Neural crest cell (in vitro differentiated cells): ENCODE measurements at regions not wholly inside any gene's neighbourhood (a gene's known extent, or its start where the extent isn't known, plus 50 kb on each side); places are given as distances from the start of the nearest gene placed in this dataset.
A peak's percentile ranks its signal among the peaks of the same experiment; 100 is the strongest.

Experiments
- DNase-seq: peaks from one replicate; pipeline ENCODE4 v3.0.0; 2021; ENCODE audit warnings: low read depth, mixed read lengths, low spot score
- H3K27ac Mint-ChIP-seq: one replicate; pipeline ENCODE4 v1.8.0; 2021; ENCODE audit warnings: mild to moderate bottlenecking, mixed read lengths; ENCODE audit not compliant: unreplicated experiment
- H3K27me3 Mint-ChIP-seq: 2 replicates; pipeline ENCODE4 v1.8.0; 2021; ENCODE audit warnings: low read depth, mild to moderate bottlenecking, mixed read lengths
- H3K36me3 Mint-ChIP-seq: 2 replicates; pipeline ENCODE4 v1.8.0; 2021; ENCODE audit warnings: low read depth, mild to moderate bottlenecking, mixed read lengths
- H3K4me1 Mint-ChIP-seq: 2 replicates; pipeline ENCODE4 v1.8.0; 2021; ENCODE audit warnings: mixed read lengths
- H3K4me3 Mint-ChIP-seq: one replicate; pipeline ENCODE4 v1.8.0; 2021; ENCODE audit warnings: mild to moderate bottlenecking, mixed read lengths
- H3K9me3 Mint-ChIP-seq: 2 replicates; pipeline ENCODE4 v1.8.0; 2021; ENCODE audit warnings: mixed read lengths
- CTCF ChIP-seq: fragments of 200-600 bp; sonication (generic); conservative IDR thresholded peaks from 2 replicates; pipeline ENCODE4 v1.5.0; 2021; ENCODE audit warnings: antibody characterized with exemption, mild to moderate bottlenecking

GRCh38 chr12:29944269-29945000, 160.7 kb upstream of the TMTC1 start:
- Mint-ChIP-seq H3K36me3 (peaks cover 3% of the 10 kb centered on the region), H3K4me1 (no peaks in the 10 kb centered on the region)

GRCh38 chr12:29943683-29944082, 159.9 kb upstream of the TMTC1 start:
- no peak for TF ChIP-seq CTCF
- Mint-ChIP-seq H3K4me3 (no peak overlapping the region), H3K27ac (no peak overlapping the region), H3K9me3 (peaks cover 5% of the 10 kb centered on the region), H3K4me1 (no peaks in the 10 kb centered on the region), H3K36me3 (peaks cover 3% of the 10 kb centered on the region), H3K27me3 (no peaks in the 10 kb centered on the region)
- no peak for DNase-seq

More at GRCh38 chr12:29944269-29945000, 160.7 kb upstream of the TMTC1 start:
- DNase-seq = no peak
- no peak overlapping the region for H3K4me3 Mint-ChIP-seq
- H3K27ac Mint-ChIP-seq = no peak overlapping the region
- H3K9me3 Mint-ChIP-seq = peaks cover 5% of the 10 kb centered on the region
- H3K27me3 Mint-ChIP-seq = no peaks in the 10 kb centered on the region
- no peak for TF ChIP-seq CTCF

DNA sequence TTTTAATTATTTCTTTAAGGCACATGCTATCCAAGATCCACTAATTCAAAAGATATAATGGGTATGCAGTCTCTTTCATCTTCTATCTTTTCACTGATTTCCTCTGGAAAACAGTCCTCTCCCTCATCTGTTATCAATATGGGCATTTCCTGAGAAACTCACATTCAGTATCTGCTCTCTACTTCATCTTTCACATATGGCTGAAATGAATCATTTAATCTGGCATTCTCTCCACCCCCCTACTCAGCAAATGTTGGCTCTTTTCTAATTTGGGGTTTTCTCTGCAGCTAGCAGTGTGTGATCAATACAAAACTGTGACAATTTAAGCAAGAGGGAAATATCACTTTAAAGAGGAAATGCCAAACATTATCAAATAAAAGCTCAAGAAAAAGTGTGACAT, 157.1 kb upstream of the TMTC1 start:
- no peaks in the 10 kb centered on the region for H3K27me3 Mint-ChIP-seq
- peaks cover 3% of the 10 kb centered on the region for H3K36me3 Mint-ChIP-seq
- no peaks in the 10 kb centered on the region for H3K4me1 Mint-ChIP-seq
- no peak overlapping the region for H3K4me3 Mint-ChIP-seq
- no peak overlapping the region for H3K27ac Mint-ChIP-seq
- no peak for TF ChIP-seq CTCF
- DNase-seq = no peak
- H3K9me3 Mint-ChIP-seq = peaks cover 5% of the 10 kb centered on the region

DNA sequence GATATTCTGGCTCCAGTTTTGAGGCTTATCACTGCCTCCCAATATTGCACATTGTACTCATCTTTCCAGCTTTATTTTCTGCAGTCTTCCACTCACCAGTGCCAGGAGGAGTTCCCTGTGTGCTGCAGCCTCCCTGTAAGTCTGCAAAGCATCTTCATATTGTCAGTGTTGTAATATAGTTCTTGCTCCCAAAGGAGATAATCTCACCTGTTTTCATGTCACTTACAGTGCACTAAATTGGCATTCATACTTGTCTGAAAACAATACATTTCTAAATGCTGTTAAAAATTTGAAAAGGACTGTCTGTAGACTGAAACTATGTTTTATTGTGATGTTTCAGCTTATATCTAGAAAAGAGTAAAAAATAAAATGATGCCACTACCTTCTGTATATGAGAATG, 146.8 kb upstream of the TMTC1 start:
- no peak overlapping the region for H3K4me3 Mint-ChIP-seq
- H3K27ac Mint-ChIP-seq = peak overlapping the region; percentile 14

GRCh38 chr12:29929295-29929694, 145.6 kb upstream of the TMTC1 start:
- H3K27me3 Mint-ChIP-seq = no peaks in the 10 kb centered on the region
- no peaks in the 10 kb centered on the region for H3K4me1 Mint-ChIP-seq
- H3K36me3 Mint-ChIP-seq = no peaks in the 10 kb centered on the region
- H3K27ac Mint-ChIP-seq = no peak overlapping the region
- no peak for DNase-seq
- H3K4me3 Mint-ChIP-seq = no peak overlapping the region
- TF ChIP-seq CTCF = no peak
- no peaks in the 10 kb centered on the region for H3K9me3 Mint-ChIP-seq

More for the DNA sequence above, 146.8 kb upstream of the TMTC1 start:
- no peak for TF ChIP-seq CTCF
- peaks cover under 1% of the 10 kb centered on the region for H3K9me3 Mint-ChIP-seq
- no peak for DNase-seq
- no peaks in the 10 kb centered on the region for H3K36me3 Mint-ChIP-seq
- H3K27me3 Mint-ChIP-seq = no peaks in the 10 kb centered on the region
- no peaks in the 10 kb centered on the region for H3K4me1 Mint-ChIP-seq
